Endodermal cell (in vitro differentiated cells): ENCODE measurements at regions not wholly inside any gene's neighbourhood (a gene's known extent, or its start where the extent isn't known, plus 50 kb on each side); places are given as distances from the start of the nearest gene placed in this dataset.

Source experiments
- DNase-seq: peaks from one replicate; pipeline ENCODE4 v3.0.0-alpha.2; 2017
- H3K27ac ChIP-seq: 2 replicates; pipeline ENCODE4 v1.5.1; 2013; ENCODE audit warnings: mild to moderate bottlenecking, low read depth, low read length, moderate library complexity
- H3K27me3 ChIP-seq: 2 replicates; pipeline ENCODE4 v1.6.1; 2013; ENCODE audit warnings: mild to moderate bottlenecking, low read length, moderate library complexity; ENCODE audit not compliant: insufficient read depth, control insufficient read depth, poor library complexity, severe bottlenecking
- H3K36me3 ChIP-seq: 2 replicates; pipeline ENCODE4 v1.7.0; 2013; ENCODE audit warnings: mild to moderate bottlenecking, low read length, moderate library complexity; ENCODE audit not compliant: control insufficient read depth, insufficient read depth
- H3K4me1 ChIP-seq: one replicate; pipeline ENCODE4 v1.7.0; 2013; ENCODE audit warnings: low read length; ENCODE audit not compliant: control insufficient read depth, insufficient read depth
- H3K4me3 ChIP-seq: 2 replicates; pipeline ENCODE4 v1.5.1; 2013; ENCODE audit warnings: mild to moderate bottlenecking, low read length, moderate library complexity
- H3K9ac ChIP-seq: 2 replicates; pipeline ENCODE4 v1.6.1; 2013; ENCODE audit warnings: mild to moderate bottlenecking, low read length, moderate library complexity; ENCODE audit not compliant: poor library complexity, severe bottlenecking; ENCODE audit errors: extremely low read depth
- H3K9me3 ChIP-seq: 2 replicates; pipeline ENCODE4 v1.6.1; 2013; ENCODE audit warnings: mild to moderate bottlenecking, low read length, moderate library complexity; ENCODE audit not compliant: control insufficient read depth
- H3K27ac Mint-ChIP-seq: 2 replicates; pipeline ENCODE4 v1.8.0; 2020; ENCODE audit warnings: mixed read lengths
- H3K27me3 Mint-ChIP-seq: 2 replicates; pipeline ENCODE4 v1.8.0; 2021; ENCODE audit warnings: mild to moderate bottlenecking, mixed read lengths; ENCODE audit not compliant: insufficient read depth
- H3K36me3 Mint-ChIP-seq: 2 replicates; pipeline ENCODE4 v1.8.0; 2020; ENCODE audit warnings: low read depth, mixed read lengths
- H3K4me1 Mint-ChIP-seq: 2 replicates; pipeline ENCODE4 v1.8.0; 2020; ENCODE audit warnings: mixed read lengths
- H3K4me3 Mint-ChIP-seq: 2 replicates; pipeline ENCODE4 v1.8.0; 2020; ENCODE audit warnings: mild to moderate bottlenecking, moderate library complexity, mixed read lengths
- H3K9me3 Mint-ChIP-seq: 2 replicates; pipeline ENCODE4 v1.8.0; 2020; ENCODE audit warnings: mild to moderate bottlenecking, mixed read lengths
- CTCF ChIP-seq: fragments of 200-600 bp; sonication (generic); conservative IDR thresholded peaks from 2 replicates; pipeline ENCODE4 v1.5.0; 2021; ENCODE audit warnings: antibody characterized with exemption, mild to moderate bottlenecking
- WGBS, 2 experiments: methylation state at CpG; one replicate each; pipeline versions ENCODE4 v1.1.5 to v1.1.7; 2013; ENCODE audit warnings: missing lambda C conversion rate in 2 of 2, mixed read lengths in 1 of 2; ENCODE audit not compliant: insufficient coverage in 1 of 2, insufficient read length in 1 of 2; 5-methylcytosine and 5-hydroxymethylcytosine counted together

GRCh38 chr6:156688620-156688971, 88.6 kb upstream of the ARID1B start:
- Histone ChIP-seq H3K27me3 (no peaks in the 10 kb centered on the region), H3K9ac (no peak overlapping the region), H3K36me3 (no peaks in the 10 kb centered on the region), H3K4me3 (no peak overlapping the region), H3K9me3 (no peaks in the 10 kb centered on the region), H3K4me1 (no peaks in the 10 kb centered on the region), H3K27ac (no peak overlapping the region)
- peaks cover 13% of the 10 kb centered on the region for H3K4me1 Mint-ChIP-seq
- no peaks in the 10 kb centered on the region for H3K9me3 Mint-ChIP-seq
- no peaks in the 10 kb centered on the region for H3K36me3 Mint-ChIP-seq
- H3K27ac Mint-ChIP-seq, result no peak overlapping the region
- no peak overlapping the region for H3K4me3 Mint-ChIP-seq
- H3K27me3 Mint-ChIP-seq, result peaks cover 21% of the 10 kb centered on the region
- no peak for DNase-seq
- no peak for TF ChIP-seq CTCF
- 100% methylated on average over 1 of the region's 1 CpG for WGBS, 2 experiments

GRCh38 chr6:156687789-156688619, 89.2 kb upstream of the ARID1B start:
- Histone ChIP-seq H3K27ac (peak overlapping the region; percentile 32), H3K4me3 (peak overlapping the region; percentile 83), H3K9ac (peak overlapping the region; percentile 45), H3K9me3 (no peaks in the 10 kb centered on the region), H3K27me3 (no peaks in the 10 kb centered on the region), H3K4me1 (no peaks in the 10 kb centered on the region), H3K36me3 (no peaks in the 10 kb centered on the region)
- H3K4me1 Mint-ChIP-seq, result peaks cover 13% of the 10 kb centered on the region
- peak overlapping the region; percentile 88 for H3K4me3 Mint-ChIP-seq
- 19 to 26% methylated on average over 15 to 22 of the region's 22 CpGs for WGBS, 2 experiments
- peaks cover 21% of the 10 kb centered on the region for H3K27me3 Mint-ChIP-seq
- no peaks in the 10 kb centered on the region for H3K9me3 Mint-ChIP-seq
- TF ChIP-seq CTCF, result peak; percentile 18
- no peaks in the 10 kb centered on the region for H3K36me3 Mint-ChIP-seq
- DNase-seq, result peak; percentile 74
- H3K27ac Mint-ChIP-seq, result peak overlapping the region; percentile 65

GRCh38 chr6:156686995-156687788, 90.0 kb upstream of the ARID1B start:
- H3K9me3 ChIP-seq, result no peaks in the 10 kb centered on the region
- peak; percentile 85 for DNase-seq
- Mint-ChIP-seq H3K4me1 (peaks cover 13% of the 10 kb centered on the region), H3K9me3 (no peaks in the 10 kb centered on the region), H3K4me3 (peak overlapping the region; percentile 88), H3K27ac (peak overlapping the region; percentile 96), H3K27me3 (peaks cover 21% of the 10 kb centered on the region), H3K36me3 (no peaks in the 10 kb centered on the region)
- TF ChIP-seq CTCF, result no peak
- peak overlapping the region; percentile 98 for H3K27ac ChIP-seq
- peak overlapping the region; percentile 95 for H3K9ac ChIP-seq
- peak overlapping the region; percentile 83 for H3K4me3 ChIP-seq
- H3K36me3 ChIP-seq, result no peaks in the 10 kb centered on the region
- whole genome bisulfite sequencing, 2 experiments, result 0% methylated on average over 8 to 105 of the region's 105 CpGs
- no peaks in the 10 kb centered on the region for H3K4me1 ChIP-seq
- no peaks in the 10 kb centered on the region for H3K27me3 ChIP-seq
